Breast epithelium (tissue), 3 donors: ENCODE measurements at regions not wholly inside any gene's neighbourhood (a gene's known extent, or its start where the extent isn't known, plus 50 kb on each side); places are given as distances from the start of the nearest gene placed in this dataset.

Source experiments
- CTCF ChIP-seq, 3 donors: fragments of 450-650 bp; IDR thresholded peaks; one replicate each; pipeline ENCODE4 v1.5.1; 2016 to 2017; ENCODE audit warnings: antibody characterized with exemption in 3 of 3, mild to moderate bottlenecking in 3 of 3, moderate library complexity in 3 of 3
- POLR2A ChIP-seq: fragments of 450-650 bp; IDR thresholded peaks from one replicate; pipeline ENCODE4 v1.6.1; 2016; ENCODE audit warnings: antibody characterized with exemption, mild to moderate bottlenecking, moderate library complexity

GRCh38 chr10:28914701-28915100, 237.4 kb downstream of the BAMBI start:
- TF ChIP-seq POLR2A (no peak), CTCF (IDR thresholded peaks at IDR 0.05) (no peak)
